ENCODE measurements at regions not wholly inside any gene's neighbourhood (a gene's known extent, or its start where the extent isn't known, plus 50 kb on each side); places are given as distances from the start of the nearest gene placed in this dataset.

GRCh38 chr13:40399756-40400155 lies 266.7 kb downstream of the FOXO1 start:
- TF ChIP-seq RAD51 (IDR thresholded peaks at IDR 0.05; ENCODE audit: borderline replicate concordance, low read depth) (no peak), SMARCA4 (IDR thresholded peaks at IDR 0.05) (no peak), CREB1 (IDR thresholded peaks at IDR 0.05) (no peak), CREB1 (CRISPR knock-in tag; IDR thresholded peaks at IDR 0.05) (no peak), TCF7 (IDR thresholded peaks at IDR 0.05; ENCODE audit: borderline replicate concordance) (no peak), ESRRA (IDR thresholded peaks at IDR 0.05; ENCODE audit: borderline replicate concordance, low read depth) (no peak), SETDB1 (IDR thresholded peaks at IDR 0.05; ENCODE audit: low read length) (no peak), SRSF3 (IDR thresholded peaks at IDR 0.05; ENCODE audit: insufficient read depth, low read length) (no peak), ELF4 (CRISPR knock-in tag; IDR thresholded peaks at IDR 0.05) (no peak), HDAC2 (IDR thresholded peaks at IDR 0.05) (no peak), NFRKB (IDR thresholded peaks at IDR 0.05; ENCODE audit: low read depth) (no peak), BCL6 (CRISPR knock-in tag; IDR thresholded peaks at IDR 0.05) (no peak)
- TF ChIP-seq, protein P1, sequence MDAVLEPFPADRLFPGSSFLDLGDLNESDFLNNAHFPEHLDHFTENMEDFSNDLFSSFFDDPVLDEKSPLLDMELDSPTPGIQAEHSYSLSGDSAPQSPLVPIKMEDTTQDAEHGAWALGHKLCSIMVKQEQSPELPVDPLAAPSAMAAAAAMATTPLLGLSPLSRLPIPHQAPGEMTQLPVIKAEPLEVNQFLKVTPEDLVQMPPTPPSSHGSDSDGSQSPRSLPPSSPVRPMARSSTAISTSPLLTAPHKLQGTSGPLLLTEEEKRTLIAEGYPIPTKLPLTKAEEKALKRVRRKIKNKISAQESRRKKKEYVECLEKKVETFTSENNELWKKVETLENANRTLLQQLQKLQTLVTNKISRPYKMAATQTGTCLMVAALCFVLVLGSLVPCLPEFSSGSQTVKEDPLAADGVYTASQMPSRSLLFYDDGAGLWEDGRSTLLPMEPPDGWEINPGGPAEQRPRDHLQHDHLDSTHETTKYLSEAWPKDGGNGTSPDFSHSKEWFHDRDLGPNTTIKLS (IDR thresholded peaks at IDR 0.05; ENCODE audit: borderline replicate concordance, low read depth) = no peak
